GM18951 (cell line): ENCODE measurements at regions not wholly inside any gene's neighbourhood (a gene's known extent, or its start where the extent isn't known, plus 50 kb on each side); places are given as distances from the start of the nearest gene placed in this dataset.
"Not testable (repeated sequence)": the region's sequence is repeated elsewhere in the genome, so short reads cannot be mapped to it uniquely, and the experiment has no call there.

Source experiments
- POLR2A ChIP-seq: IDR thresholded peaks from 4 replicates; pipeline ENCODE4 v1.6.1; 2011; ENCODE audit warnings: mild to moderate bottlenecking; ENCODE audit not compliant: insufficient read length, insufficient read depth; ENCODE audit errors: extremely low read depth
- in situ Hi-C: fragments of 300-500 bp; cut with MboI; formaldehyde crosslinking; loops from one replicate; pipeline ENCODE4 v1.12.0; 2022; ENCODE audit warnings: low sequenced_read_pairs, mixed read lengths, inconsistent platforms; ENCODE audit not compliant: unreplicated experiment

- in situ Hi-C loops: loop anchor here (10.0 to 25.0 kb wide), 2 partner anchors 94 to 162 kb away; partner anchors contain the start of gene ZNF337
- no peak for TF ChIP-seq POLR2A
Measured at GRCh38 chr20:25856256-25856884, 159.7 kb upstream of the ZNF337 start.

- in situ Hi-C loops: loop anchor here (10.0 to 25.0 kb wide), 2 partner anchors 93 to 161 kb away; partner anchors contain the start of gene ZNF337
Measured at GRCh38 chr20:25855451-25856156, 159.0 kb upstream of the ZNF337 start.

- in situ Hi-C loops: loop anchor here (10.0 to 25.0 kb wide), 2 partner anchors 92 to 160 kb away; partner anchors contain the start of gene ZNF337
Measured at GRCh38 chr20:25854666-25855065, 158.0 kb upstream of the ZNF337 start.

GRCh38 chr20:25853718-25854388 lies 157.2 kb upstream of the ZNF337 start:
- TF ChIP-seq POLR2A: peak; percentile 56
- in situ Hi-C loops: loop anchor here (10.0 to 25.0 kb wide), 2 partner anchors 92 to 159 kb away; partner anchors contain the start of gene ZNF337

- in situ Hi-C loops: loop anchor here (10.0 to 25.0 kb wide), 2 partner anchors 91 to 158 kb away; partner anchors contain the start of gene ZNF337
Measured at GRCh38 chr20:25852968-25853717, 156.5 kb upstream of the ZNF337 start.

GRCh38 chr20:25850133-25850532 lies 153.5 kb upstream of the ZNF337 start:
- in situ Hi-C loops: loop anchor here (10.0 to 25.0 kb wide), 2 partner anchors 88 to 155 kb away; partner anchors contain the start of gene ZNF337

GRCh38 chr20:25848222-25848621 lies 151.6 kb upstream of the ZNF337 start:
- TF ChIP-seq POLR2A: no peak
- in situ Hi-C loops: no loop called here

- in situ Hi-C loops: not testable (repeated sequence)
Measured at GRCh38 chr20:25844640-25845039, 148.0 kb upstream of the ZNF337 start.

- in situ Hi-C loops: not testable (repeated sequence)
Measured at GRCh38 chr20:25813511-25813910, 116.9 kb upstream of the ZNF337 start.

GRCh38 chr20:25798174-25798993 lies 101.7 kb upstream of the ZNF337 start:
- in situ Hi-C loops: not testable (repeated sequence)

- in situ Hi-C loops: not testable (repeated sequence)
Measured at GRCh38 chr20:25797062-25797461, 100.4 kb upstream of the ZNF337 start.

- in situ Hi-C loops: loop anchor here (5.0 kb wide), 1 partner anchor 300 kb away; no protein-coding TSS in a partner anchor
Measured at GRCh38 chr20:25777241-25777640, 80.6 kb upstream of the ZNF337 start.

GRCh38 chr20:25774711-25775110 lies 78.1 kb upstream of the ZNF337 start:
- in situ Hi-C loops: loop anchor here (5.0 to 25.0 kb wide), 2 partner anchors 88 to 303 kb away; no protein-coding TSS in a partner anchor

- in situ Hi-C loops: loop anchor here (25.0 kb wide), 1 partner anchor 88 kb away; no protein-coding TSS in a partner anchor
Measured at GRCh38 chr20:25774203-25774602, 77.5 kb upstream of the ZNF337 start.

GRCh38 chr20:25772437-25772836 lies 75.8 kb upstream of the ZNF337 start:
- in situ Hi-C loops: loop anchor here (25.0 kb wide), 1 partner anchor 90 kb away; no protein-coding TSS in a partner anchor

GRCh38 chr20:25771818-25772217 lies 75.2 kb upstream of the ZNF337 start:
- in situ Hi-C loops: loop anchor here (25.0 kb wide), 1 partner anchor 90 kb away; no protein-coding TSS in a partner anchor
